Upper lobe of left lung (tissue), 4 donors: ENCODE measurements at regions not wholly inside any gene's neighbourhood (a gene's known extent, or its start where the extent isn't known, plus 50 kb on each side); places are given as distances from the start of the nearest gene placed in this dataset.

ENCODE experiments used
- EP300 ChIP-seq, 4 donors: sonication (generic); formaldehyde crosslinking; IDR thresholded peaks; one replicate each; pipeline ENCODE4 v1.5.1; 2017; ENCODE audit warnings: antibody characterized with exemption in 4 of 4, control low read depth in 2 of 4
- POLR2A ChIP-seq, 4 donors: fragments of 450-650 bp; IDR thresholded peaks; one replicate each; pipeline ENCODE4 v1.5.1; 2016 to 2017; ENCODE audit warnings: antibody characterized with exemption in 4 of 4, mild to moderate bottlenecking in 2 of 4
- POLR2AphosphoS5 ChIP-seq, 2 donors: sonication (generic); formaldehyde crosslinking; IDR thresholded peaks; one replicate each; pipeline ENCODE4 v1.5.1; 2017; ENCODE audit warnings: antibody characterized with exemption in 2 of 2
- TF ChIP-seq, protein P1 (sequence below), 6 experiments: fragments of 450-650 bp in 4 of 6; fragments of 200-600 bp in 2 of 6; sonication (generic) in 2 of 6; IDR thresholded peaks; one replicate each; pipeline ENCODE4 v1.5.1; 2016 to 2019; ENCODE audit warnings: antibody characterized with exemption in 6 of 6

DNA sequence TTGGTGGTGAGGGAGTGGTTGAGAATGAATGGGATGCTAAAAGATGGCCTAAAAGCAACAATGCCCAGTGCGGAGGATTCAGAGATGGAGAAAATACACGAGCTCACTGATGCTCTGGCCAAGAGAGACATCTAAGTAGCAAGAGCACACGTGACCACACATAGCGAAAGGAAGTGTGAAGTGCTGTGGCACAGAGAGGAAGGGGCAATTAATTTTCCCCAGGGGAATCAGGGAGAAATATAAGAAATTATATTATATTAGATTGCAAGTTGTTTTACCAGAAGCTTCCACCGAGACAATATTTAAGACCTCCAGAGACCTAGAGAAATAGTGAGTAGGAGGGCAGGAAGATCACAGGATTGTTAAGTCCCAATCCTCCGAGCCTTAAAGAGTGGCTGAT lies 80.6 kb downstream of the RCN1 start:
- TF ChIP-seq, protein P1, sequence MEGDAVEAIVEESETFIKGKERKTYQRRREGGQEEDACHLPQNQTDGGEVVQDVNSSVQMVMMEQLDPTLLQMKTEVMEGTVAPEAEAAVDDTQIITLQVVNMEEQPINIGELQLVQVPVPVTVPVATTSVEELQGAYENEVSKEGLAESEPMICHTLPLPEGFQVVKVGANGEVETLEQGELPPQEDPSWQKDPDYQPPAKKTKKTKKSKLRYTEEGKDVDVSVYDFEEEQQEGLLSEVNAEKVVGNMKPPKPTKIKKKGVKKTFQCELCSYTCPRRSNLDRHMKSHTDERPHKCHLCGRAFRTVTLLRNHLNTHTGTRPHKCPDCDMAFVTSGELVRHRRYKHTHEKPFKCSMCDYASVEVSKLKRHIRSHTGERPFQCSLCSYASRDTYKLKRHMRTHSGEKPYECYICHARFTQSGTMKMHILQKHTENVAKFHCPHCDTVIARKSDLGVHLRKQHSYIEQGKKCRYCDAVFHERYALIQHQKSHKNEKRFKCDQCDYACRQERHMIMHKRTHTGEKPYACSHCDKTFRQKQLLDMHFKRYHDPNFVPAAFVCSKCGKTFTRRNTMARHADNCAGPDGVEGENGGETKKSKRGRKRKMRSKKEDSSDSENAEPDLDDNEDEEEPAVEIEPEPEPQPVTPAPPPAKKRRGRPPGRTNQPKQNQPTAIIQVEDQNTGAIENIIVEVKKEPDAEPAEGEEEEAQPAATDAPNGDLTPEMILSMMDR (IDR thresholded peaks at IDR 0.05) = no peak
- no peak for TF ChIP-seq POLR2A (IDR thresholded peaks at IDR 0.05)
- no peak for TF ChIP-seq EP300 (IDR thresholded peaks at IDR 0.05)
- TF ChIP-seq POLR2AphosphoS5 (IDR thresholded peaks at IDR 0.05) = no peak
